HG03045 (cell line): ENCODE measurements at regions not wholly inside any gene's neighbourhood (a gene's known extent, or its start where the extent isn't known, plus 50 kb on each side); places are given as distances from the start of the nearest gene placed in this dataset.

Experiments
- ATAC-seq: cut with Tn5 transposase; IDR thresholded peaks from one replicate; pipeline ENCODE4 v1.9.1; 2021; ENCODE audit warnings: mild to moderate bottlenecking, moderate library complexity; ENCODE audit not compliant: unreplicated experiment

DNA sequence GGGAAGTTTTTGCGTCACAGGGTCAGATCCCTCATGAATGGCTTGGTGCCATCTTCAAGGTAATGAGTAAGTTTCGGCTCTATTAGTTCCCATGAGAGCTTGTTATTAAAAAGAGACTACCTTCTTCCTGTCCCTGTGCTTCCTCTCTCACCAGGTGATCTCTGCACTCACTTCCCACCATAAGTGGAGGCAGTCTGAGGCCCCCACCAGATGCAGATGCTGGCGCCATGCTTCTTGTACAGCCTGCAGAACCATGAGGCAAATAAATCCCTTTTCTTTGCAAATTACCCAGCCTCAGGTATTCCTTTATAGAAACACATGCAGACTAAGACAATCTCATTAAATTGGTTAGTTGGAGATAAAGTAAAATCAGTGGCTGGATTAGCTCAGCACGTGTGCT is 75.6 kb upstream of the RFC3 start:
- ATAC-seq = no peak

GRCh38 chr13:33743438-33744368 is 74.2 kb upstream of the RFC3 start:
- peak; percentile 76 for ATAC-seq

DNA sequence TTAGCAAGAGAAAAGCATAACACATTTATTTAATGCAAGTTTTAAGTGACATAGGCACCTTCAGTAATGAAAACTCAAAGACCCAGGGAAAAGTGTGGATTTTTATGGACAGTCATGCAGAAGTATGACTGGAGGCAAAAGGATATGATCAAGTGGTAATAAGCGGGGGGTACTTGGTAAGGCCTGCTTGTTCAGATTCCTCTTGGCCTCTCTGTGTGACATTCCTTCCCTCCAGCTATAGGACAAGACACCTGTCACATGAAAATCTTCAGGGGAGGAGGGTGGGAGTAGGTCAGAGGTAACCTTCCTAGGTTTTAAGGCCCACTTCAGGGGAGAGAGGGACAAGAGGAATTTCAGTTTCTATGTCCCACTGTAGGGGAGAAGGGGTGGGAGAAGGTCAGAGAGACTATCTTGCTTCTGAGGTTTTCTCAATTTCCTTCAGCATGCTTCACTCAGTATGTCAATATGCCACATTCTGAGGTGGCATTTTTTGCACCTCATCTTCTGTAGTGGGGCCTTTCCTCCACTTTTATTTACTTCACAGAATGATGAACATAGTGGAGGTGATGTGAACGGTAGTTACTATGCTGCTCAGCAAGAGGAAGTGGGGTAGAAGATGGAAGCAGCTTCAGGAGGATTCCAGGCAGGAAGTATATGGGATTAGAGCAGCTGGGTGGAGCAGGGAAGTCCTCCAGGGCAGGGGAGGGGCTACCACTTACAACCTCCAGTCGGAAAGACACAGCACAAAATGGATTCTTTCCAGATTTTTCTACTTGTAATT is 73.2 kb upstream of the RFC3 start:
- ATAC-seq = no peak

GRCh38 chr13:33745370-33746324 is 72.3 kb upstream of the RFC3 start:
- ATAC-seq = peak; percentile 61

- no peak for ATAC-seq
Measured at GRCh38 chr13:33746867-33747266, 71.1 kb upstream of the RFC3 start.

- no peak for ATAC-seq
Measured at GRCh38 chr13:33751151-33751550, 66.8 kb upstream of the RFC3 start.

DNA sequence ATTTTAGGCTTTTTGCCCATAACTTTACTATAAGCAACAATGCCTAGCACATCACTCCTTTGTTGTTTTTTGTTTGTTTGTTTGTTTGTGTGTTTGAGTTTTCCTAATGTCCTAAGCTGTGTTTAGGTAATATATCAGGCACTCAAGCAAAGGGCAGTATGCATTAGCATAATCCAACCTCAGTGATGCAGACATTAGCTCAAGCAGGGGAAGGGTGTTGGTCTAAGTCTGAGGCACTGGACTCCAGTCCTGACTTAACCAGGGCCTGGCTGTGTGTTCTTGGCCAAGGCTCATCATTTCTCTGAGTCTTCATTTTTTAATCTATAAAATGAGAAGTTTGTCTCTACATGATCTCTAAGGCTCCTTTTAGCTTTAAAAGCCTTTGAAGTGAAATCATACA is 65.9 kb upstream of the RFC3 start:
- no peak for ATAC-seq

DNA sequence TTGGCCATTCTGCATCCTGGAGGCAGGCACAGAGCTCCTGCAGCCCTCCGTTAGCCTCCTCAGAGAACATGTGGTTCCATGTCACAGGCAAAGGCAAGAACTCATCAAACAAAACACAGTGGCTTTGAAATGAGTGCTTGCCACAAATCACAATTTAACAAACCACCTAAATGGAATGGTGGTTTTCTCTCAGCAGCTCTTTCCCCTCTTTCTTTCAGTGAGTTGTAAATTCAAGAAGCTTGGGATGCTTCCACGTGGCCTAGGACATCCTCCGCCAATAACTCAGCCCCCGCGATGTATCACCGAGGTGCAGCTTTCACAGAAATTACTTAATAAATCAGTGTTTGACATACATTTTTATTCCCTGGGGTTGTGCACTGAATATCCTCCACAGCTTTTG is 65.4 kb upstream of the RFC3 start:
- ATAC-seq = no peak

GRCh38 chr13:33756929-33757328 is 61.0 kb upstream of the RFC3 start:
- ATAC-seq = no peak

GRCh38 chr13:33757713-33758112 is 60.2 kb upstream of the RFC3 start:
- ATAC-seq = peak; percentile 55

DNA sequence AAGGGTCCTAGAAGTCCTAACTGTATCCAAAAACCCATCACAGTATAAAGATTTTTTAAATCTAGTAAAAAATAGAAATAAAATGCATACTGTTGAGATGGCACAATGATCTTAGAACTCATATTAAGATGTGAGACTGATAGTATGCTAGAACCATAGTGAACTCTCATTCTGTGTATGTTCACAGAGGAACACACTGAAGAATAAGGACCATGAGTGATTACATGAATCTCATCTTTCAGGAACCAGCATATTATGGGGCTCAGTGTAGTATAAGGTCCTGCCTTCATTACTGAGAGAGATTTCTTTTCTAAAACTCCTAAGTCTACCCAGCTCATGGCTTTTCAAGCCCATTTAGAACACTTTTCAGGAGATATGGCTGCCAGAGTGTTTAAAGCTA is 59.8 kb upstream of the RFC3 start:
- no peak for ATAC-seq

DNA sequence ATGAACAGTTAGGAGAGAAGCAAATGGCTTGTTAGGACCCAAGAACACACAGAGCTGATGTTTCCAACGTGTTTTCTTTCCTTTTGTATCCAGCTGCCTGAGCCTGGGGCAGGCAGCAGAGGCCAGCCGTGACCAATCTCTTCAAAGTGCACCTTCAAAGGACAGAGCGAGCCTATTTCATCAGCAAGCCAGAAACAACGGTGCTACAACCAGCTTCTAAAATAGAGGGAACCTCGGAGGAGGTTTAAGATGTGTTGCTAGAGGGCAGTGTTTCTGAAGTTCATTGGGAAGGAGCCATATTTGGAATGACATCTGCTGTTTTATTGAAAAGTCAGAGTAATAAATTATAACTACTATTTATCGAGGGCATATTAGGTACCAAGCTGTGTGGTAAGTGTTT is 56.2 kb upstream of the RFC3 start:
- no peak for ATAC-seq

- no peak for ATAC-seq
Measured at GRCh38 chr13:33763021-33763420, 54.9 kb upstream of the RFC3 start.

DNA sequence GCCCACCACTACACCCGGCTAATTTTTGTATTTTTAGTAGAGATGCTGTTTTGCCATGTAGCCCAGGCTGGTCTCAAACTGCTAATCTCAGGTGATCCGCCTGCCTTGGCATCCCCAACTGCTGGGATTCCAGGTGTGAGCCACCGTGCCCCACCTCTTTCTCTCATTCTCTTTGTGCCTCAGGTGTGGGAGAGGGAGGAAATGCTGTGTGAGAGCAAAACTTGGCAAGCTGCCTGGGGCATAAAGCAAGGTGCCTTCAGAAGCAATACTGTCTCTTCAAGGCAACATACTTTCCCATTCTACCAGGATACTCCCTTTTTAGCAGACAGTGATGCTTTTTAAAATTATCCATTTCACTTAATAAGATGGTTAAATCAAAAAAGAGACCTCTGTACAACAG is 53.2 kb upstream of the RFC3 start:
- ATAC-seq = no peak

DNA sequence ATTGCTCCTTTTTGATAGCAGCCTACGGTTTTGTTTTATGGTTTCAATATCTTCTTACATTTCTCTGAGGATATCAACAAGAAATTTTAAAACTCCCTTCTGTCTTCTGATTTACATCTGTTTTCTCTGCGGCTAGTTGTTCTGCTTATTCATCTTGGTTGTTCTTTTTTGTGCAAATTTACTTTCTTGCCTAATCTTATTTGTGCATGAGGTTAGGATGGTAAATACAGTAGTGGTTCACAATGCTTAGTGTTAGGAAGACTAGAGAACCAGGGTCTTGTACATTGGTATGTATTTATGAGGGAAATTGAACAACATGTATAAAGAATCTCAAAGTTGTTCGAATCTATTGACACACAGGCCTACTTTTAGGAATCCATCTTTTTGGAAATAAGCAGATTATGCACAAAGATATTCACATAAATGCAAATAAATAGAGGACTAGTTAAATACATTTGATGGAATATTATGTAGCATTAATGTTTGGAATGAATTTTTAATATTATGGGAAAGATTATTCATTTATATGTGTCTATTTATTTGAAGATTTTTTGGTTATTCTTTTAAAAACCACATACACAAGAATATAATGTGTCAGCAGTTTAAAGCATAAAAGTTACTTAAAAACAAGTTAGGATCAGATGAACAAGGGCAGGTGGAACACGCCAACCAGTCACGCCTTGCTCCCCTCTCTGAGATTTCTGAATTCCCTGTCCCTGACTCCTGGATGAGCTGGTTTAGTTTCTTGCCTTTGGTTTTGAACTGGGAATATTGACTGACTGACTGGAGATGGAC is 51.4 kb upstream of the RFC3 start:
- ATAC-seq = no peak

GRCh38 chr13:33767140-33767539 is 50.8 kb upstream of the RFC3 start:
- no peak for ATAC-seq
